Omental fat pad (tissue), 3 donors: ENCODE measurements at regions not wholly inside any gene's neighbourhood (a gene's known extent, or its start where the extent isn't known, plus 50 kb on each side); places are given as distances from the start of the nearest gene placed in this dataset.

Experiments used
- ATAC-seq: fragments of 150-250 bp; one replicate; pipeline ENCODE4 v1.9.1; 2016; ENCODE audit warnings: mild to moderate bottlenecking, moderate library complexity; ENCODE audit not compliant: low FRiP score
- DNase-seq: peaks from one replicate; pipeline ENCODE4 v3.0.0-alpha.2; 2019; ENCODE audit warnings: low spot score
- CTCF ChIP-seq, 3 donors: fragments of 450-650 bp; IDR thresholded peaks; one replicate each; pipeline ENCODE4 v1.5.1; 2016 to 2017; ENCODE audit warnings: antibody characterized with exemption in 3 of 3, mild to moderate bottlenecking in 3 of 3, moderate library complexity in 2 of 3

- ATAC-seq (peak; percentile 68), DNase-seq (no peak)
- no peak for TF ChIP-seq CTCF (IDR thresholded peaks at IDR 0.05)
Measured at GRCh38 chr5:74576941-74577456, 63.5 kb downstream of the ENC1 start.

- DNase-seq (no peak), ATAC-seq (peak; percentile 85)
- TF ChIP-seq CTCF (IDR thresholded peaks at IDR 0.05) = no peak
Measured at GRCh38 chr5:74575741-74576538, 64.6 kb downstream of the ENC1 start.

- TF ChIP-seq CTCF (IDR thresholded peaks at IDR 0.05) = no peak
- ATAC-seq = no peak
- no peak for DNase-seq
Measured at GRCh38 chr5:74570250-74570649, 70.3 kb downstream of the ENC1 start.

GRCh38 chr5:74567411-74567995, 73.0 kb downstream of the ENC1 start:
- DNase-seq = no peak
- no peak for TF ChIP-seq CTCF (IDR thresholded peaks at IDR 0.05)
- ATAC-seq = no peak

GRCh38 chr5:74562122-74562521, 78.4 kb downstream of the ENC1 start:
- TF ChIP-seq CTCF (IDR thresholded peaks at IDR 0.05) = no peak
- DNase-seq (no peak), ATAC-seq (no peak)

GRCh38 chr5:74560245-74560644, 80.3 kb downstream of the ENC1 start:
- no peak for TF ChIP-seq CTCF (IDR thresholded peaks at IDR 0.05)
- DNase-seq (no peak), ATAC-seq (no peak)
